ENCODE measurements at regions not wholly inside any gene's neighbourhood (a gene's known extent, or its start where the extent isn't known, plus 50 kb on each side); places are given as distances from the start of the nearest gene placed in this dataset.

GRCh38 chr6:105726902-105727655 lies 324.2 kb upstream of the PREP start:
- no peaks in the 10 kb centered on the region for H4K20me1 ChIP-seq (replicated peaks; ENCODE audit: insufficient read depth)
- H3K4me3 ChIP-seq, result no peak overlapping the region
- DNase-seq (ENCODE audit: low spot score) (no peak), ATAC-seq (no peak)
- Mint-ChIP-seq H3K27ac (no peak overlapping the region), H3K4me1 (no peaks in the 10 kb centered on the region), H3K27me3 (ENCODE audit: insufficient read depth, low read depth, poor library complexity) (peaks cover 2% of the 10 kb centered on the region), H3K36me3 (ENCODE audit: low read depth) (no peaks in the 10 kb centered on the region), H3K9me3 (no peaks in the 10 kb centered on the region), H3K4me3 (no peak overlapping the region)
- H3K27ac ChIP-seq (ENCODE audit: low read depth), result no peak overlapping the region
- H2AFZ ChIP-seq, result no peak overlapping the region
- no peaks in the 10 kb centered on the region for H3K4me1 ChIP-seq (ENCODE audit: insufficient read depth)
- H3K79me2 ChIP-seq (replicated peaks; ENCODE audit: insufficient read depth), result no peaks in the 10 kb centered on the region
- no peaks in the 10 kb centered on the region for H3F3A ChIP-seq (replicated peaks; ENCODE audit: low read depth)
- H3K27me3 ChIP-seq (ENCODE audit: insufficient read depth), result no peaks in the 10 kb centered on the region
- H3K36me3 ChIP-seq (ENCODE audit: insufficient read depth), result no peaks in the 10 kb centered on the region
- H3K4me2 ChIP-seq, result no peak overlapping the region
- H3K9me2 ChIP-seq (ENCODE audit: insufficient read depth), result no peaks in the 10 kb centered on the region
- TF ChIP-seq CTCF (conservative IDR thresholded peaks at IDR 0.05; ENCODE audit: low read depth in 2 of 2) (no peak), STAT1 (IDR thresholded peaks at IDR 0.05; ENCODE audit: unreplicated experiment) (no peak), CREB1 (CRISPR knock-in tag; IDR thresholded peaks at IDR 0.05; ENCODE audit: low read depth) (no peak), POLR2AphosphoS5 (IDR thresholded peaks at IDR 0.05; ENCODE audit: low read depth) (no peak), EZH2phosphoT487 (IDR thresholded peaks at IDR 0.05; ENCODE audit: unreplicated experiment) (no peak), ZNF462 (CRISPR knock-in tag; IDR thresholded peaks at IDR 0.05) (no peak)
